MM.1S (cell line): ENCODE measurements at regions not wholly inside any gene's neighbourhood (a gene's known extent, or its start where the extent isn't known, plus 50 kb on each side); places are given as distances from the start of the nearest gene placed in this dataset.

Source experiments
- EZH2phosphoT487 ChIP-seq: fragments of 300-600 bp; sonication (generic); IDR thresholded peaks from 2 replicates; pipeline ENCODE4 v1.6.1; 2018; ENCODE audit warnings: antibody characterized with exemption, low read length
- TF ChIP-seq, protein P1 (sequence below): fragments of 300-600 bp; sonication (generic); IDR thresholded peaks from 2 replicates; pipeline ENCODE4 v1.5.1; 2016; ENCODE audit warnings: antibody characterized with exemption, low read length, mixed read lengths

DNA sequence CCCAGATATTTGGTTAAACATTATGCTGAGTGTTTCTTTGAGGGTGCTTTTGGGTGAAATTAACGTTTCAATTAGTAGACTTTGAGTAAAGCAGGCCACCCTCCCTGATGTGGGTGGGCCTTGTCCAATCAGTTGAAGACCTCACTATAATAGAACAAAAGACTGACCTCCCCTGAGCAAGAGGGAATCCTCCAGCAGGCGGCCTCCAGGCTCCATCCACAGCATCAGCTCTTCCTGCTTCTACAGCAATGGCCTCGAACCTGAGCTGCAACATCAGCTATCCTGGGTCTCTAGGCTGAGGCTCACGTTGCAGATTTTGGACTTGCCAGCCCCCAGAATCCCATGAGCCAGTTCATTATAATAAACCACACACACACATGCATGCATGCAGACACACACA lies 104.2 kb downstream of the PFKFB3 start:
- TF ChIP-seq, protein P1, sequence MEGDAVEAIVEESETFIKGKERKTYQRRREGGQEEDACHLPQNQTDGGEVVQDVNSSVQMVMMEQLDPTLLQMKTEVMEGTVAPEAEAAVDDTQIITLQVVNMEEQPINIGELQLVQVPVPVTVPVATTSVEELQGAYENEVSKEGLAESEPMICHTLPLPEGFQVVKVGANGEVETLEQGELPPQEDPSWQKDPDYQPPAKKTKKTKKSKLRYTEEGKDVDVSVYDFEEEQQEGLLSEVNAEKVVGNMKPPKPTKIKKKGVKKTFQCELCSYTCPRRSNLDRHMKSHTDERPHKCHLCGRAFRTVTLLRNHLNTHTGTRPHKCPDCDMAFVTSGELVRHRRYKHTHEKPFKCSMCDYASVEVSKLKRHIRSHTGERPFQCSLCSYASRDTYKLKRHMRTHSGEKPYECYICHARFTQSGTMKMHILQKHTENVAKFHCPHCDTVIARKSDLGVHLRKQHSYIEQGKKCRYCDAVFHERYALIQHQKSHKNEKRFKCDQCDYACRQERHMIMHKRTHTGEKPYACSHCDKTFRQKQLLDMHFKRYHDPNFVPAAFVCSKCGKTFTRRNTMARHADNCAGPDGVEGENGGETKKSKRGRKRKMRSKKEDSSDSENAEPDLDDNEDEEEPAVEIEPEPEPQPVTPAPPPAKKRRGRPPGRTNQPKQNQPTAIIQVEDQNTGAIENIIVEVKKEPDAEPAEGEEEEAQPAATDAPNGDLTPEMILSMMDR: no peak
- TF ChIP-seq EZH2phosphoT487: no peak
